ENCODE measurements at regions not wholly inside any gene's neighbourhood (a gene's known extent, or its start where the extent isn't known, plus 50 kb on each side); places are given as distances from the start of the nearest gene placed in this dataset.

DNA sequence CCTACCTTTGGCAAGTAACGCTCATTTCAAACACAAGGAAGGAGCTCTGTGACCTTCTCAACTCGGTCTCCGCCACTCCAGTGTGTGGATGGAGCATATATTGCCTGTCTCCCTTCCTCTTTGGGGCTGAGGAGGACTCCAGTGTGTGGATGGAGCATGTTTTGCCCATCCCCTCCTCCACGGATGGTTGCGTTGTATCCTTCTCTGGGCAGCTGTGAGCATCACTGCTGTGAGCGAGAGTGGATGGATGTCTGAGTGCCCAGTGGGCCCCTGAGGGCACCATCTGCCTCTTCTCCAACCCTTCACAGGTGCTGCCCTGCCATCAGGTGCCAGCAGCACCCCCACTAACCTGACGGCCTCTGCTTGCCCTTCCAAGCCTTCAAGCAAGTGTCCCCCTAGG, 186.2 kb downstream of the TEX29 start:
- no peaks in the 10 kb centered on the region for H3K36me3 ChIP-seq
- no peaks in the 10 kb centered on the region for H3K27me3 ChIP-seq
- no peak overlapping the region for H3K4me3 ChIP-seq
- H3K27ac ChIP-seq: no peak overlapping the region
- peaks cover 0 to 5% of the 10 kb centered on the region in 2 donors for H3K9me3 ChIP-seq
- TF ChIP-seq, protein P1, sequence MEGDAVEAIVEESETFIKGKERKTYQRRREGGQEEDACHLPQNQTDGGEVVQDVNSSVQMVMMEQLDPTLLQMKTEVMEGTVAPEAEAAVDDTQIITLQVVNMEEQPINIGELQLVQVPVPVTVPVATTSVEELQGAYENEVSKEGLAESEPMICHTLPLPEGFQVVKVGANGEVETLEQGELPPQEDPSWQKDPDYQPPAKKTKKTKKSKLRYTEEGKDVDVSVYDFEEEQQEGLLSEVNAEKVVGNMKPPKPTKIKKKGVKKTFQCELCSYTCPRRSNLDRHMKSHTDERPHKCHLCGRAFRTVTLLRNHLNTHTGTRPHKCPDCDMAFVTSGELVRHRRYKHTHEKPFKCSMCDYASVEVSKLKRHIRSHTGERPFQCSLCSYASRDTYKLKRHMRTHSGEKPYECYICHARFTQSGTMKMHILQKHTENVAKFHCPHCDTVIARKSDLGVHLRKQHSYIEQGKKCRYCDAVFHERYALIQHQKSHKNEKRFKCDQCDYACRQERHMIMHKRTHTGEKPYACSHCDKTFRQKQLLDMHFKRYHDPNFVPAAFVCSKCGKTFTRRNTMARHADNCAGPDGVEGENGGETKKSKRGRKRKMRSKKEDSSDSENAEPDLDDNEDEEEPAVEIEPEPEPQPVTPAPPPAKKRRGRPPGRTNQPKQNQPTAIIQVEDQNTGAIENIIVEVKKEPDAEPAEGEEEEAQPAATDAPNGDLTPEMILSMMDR (IDR thresholded peaks at IDR 0.05): no peak
- no peak for DNase-seq (ENCODE audit: low spot score)
- no peaks in the 10 kb centered on the region for H3K4me1 ChIP-seq

- no peaks in the 10 kb centered on the region for H3K27me3 ChIP-seq
- TF ChIP-seq, protein P1 (IDR thresholded peaks at IDR 0.05): no peak
- H3K4me1 ChIP-seq: no peaks in the 10 kb centered on the region
- no peak for DNase-seq (ENCODE audit: low spot score)
- H3K36me3 ChIP-seq: no peaks in the 10 kb centered on the region
- no peak overlapping the region for H3K27ac ChIP-seq
- H3K9me3 ChIP-seq: no peaks in the 10 kb centered on the region
- H3K4me3 ChIP-seq: no peak overlapping the region
Measured at GRCh38 chr13:111508164-111508870, 187.9 kb downstream of the TEX29 start.

- Histone ChIP-seq H3K36me3 (no peaks in the 10 kb centered on the region), H3K4me3 (no peak overlapping the region), H3K4me1 (no peaks in the 10 kb centered on the region), H3K27me3 (no peaks in the 10 kb centered on the region), H3K9me3 (no peaks in the 10 kb centered on the region), H3K27ac (no peak overlapping the region)
- TF ChIP-seq, protein P1 (IDR thresholded peaks at IDR 0.05): no peak
- DNase-seq (ENCODE audit: low spot score): peak; percentile 28
Measured at GRCh38 chr13:111508902-111509509, 188.6 kb downstream of the TEX29 start.

DNA sequence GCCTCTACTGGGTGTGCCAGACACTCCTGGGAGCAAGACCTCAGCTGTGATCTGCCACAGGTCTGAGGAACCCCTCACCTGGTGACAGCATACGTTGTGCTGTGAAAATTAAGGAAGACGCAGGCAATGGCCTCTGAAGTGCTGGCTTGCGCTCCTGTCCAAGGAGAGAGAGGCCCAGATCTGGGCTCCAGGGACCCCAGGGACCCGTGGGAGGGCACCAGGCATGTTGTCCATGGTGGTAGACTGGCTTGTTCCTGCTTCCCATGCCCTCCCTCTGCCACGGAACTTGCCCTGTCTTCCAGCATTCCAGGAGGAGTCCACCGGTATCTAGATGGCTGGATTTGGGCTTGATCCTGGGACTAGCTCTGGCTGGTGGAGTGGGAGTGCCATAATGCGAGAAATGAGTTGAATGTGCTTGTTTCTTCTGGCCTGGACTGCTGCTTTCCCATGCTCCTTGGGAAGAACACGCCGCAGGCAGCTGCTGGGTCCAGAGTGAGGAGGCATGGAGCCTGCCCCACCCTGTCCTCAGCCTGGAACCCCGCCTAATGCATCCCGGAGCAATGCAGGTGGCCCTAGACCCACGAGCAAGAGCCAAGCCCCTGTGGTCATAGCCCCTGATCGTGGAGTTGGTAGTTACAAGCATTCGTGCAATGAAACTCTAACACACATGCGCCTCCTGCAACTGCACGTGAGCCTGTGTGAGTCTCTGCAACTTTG, 190.2 kb downstream of the TEX29 start:
- no peaks in the 10 kb centered on the region for H3K9me3 ChIP-seq
- H3K27ac ChIP-seq: no peak overlapping the region
- H3K4me1 ChIP-seq: no peaks in the 10 kb centered on the region
- H3K36me3 ChIP-seq: no peaks in the 10 kb centered on the region
- no peaks in the 10 kb centered on the region for H3K27me3 ChIP-seq
- peak; percentile 43 for DNase-seq (ENCODE audit: low spot score)
- TF ChIP-seq, protein P1 (IDR thresholded peaks at IDR 0.05): no peak
- no peak overlapping the region for H3K4me3 ChIP-seq

- TF ChIP-seq, protein P1 (IDR thresholded peaks at IDR 0.05): no peak
- no peak overlapping the region for H3K27ac ChIP-seq
- DNase-seq (ENCODE audit: low spot score): no peak
- H3K4me1 ChIP-seq: no peaks in the 10 kb centered on the region
- H3K4me3 ChIP-seq: no peak overlapping the region
- no peaks in the 10 kb centered on the region for H3K27me3 ChIP-seq
- H3K36me3 ChIP-seq: no peaks in the 10 kb centered on the region
- H3K9me3 ChIP-seq: no peaks in the 10 kb centered on the region
Measured at GRCh38 chr13:111511219-111511732, 190.8 kb downstream of the TEX29 start.
